MCF 10A (cell line): ENCODE measurements at regions not wholly inside any gene's neighbourhood (a gene's known extent, or its start where the extent isn't known, plus 50 kb on each side); places are given as distances from the start of the nearest gene placed in this dataset.
A peak's percentile ranks its signal among the peaks of the same experiment; 100 is the strongest.

Source experiments
- BruUV-seq: library from RNA; stranded (reverse); fragments of 400-500 nt; replicated peaks from 2 replicates; lab custom pipeline; 2021; lab: Mats Ljungman, UMichigan
- CTCF ChIA-PET: fragments of 300-600 bp; sonication (Branson Sonifier 250); formaldehyde crosslinking; extraction: SDS; loops from one replicate; lab custom pipeline; 2021; ENCODE audit warnings: antibody characterized with exemption, inconsistent platforms; lab: Yijun Ruan, JAX
- POLR2A ChIA-PET: fragments of 300-600, 350-650 bp; sonication (Branson Sonifier 250); formaldehyde crosslinking; extraction: SDS; loops from one replicate; lab custom pipeline; 2020; ENCODE audit warnings: antibody characterized with exemption, inconsistent platforms; lab: Yijun Ruan, JAX
- DNase-seq: peaks from one replicate; pipeline ENCODE4 v3.0.0-alpha.2; 2018; ENCODE audit not compliant: unreplicated experiment
- H3K27ac Mint-ChIP-seq: one replicate; pipeline ENCODE4 v1.8.0; 2022; ENCODE audit warnings: mild to moderate bottlenecking, low read depth, mixed read lengths; ENCODE audit not compliant: unreplicated experiment
- H3K27me3 Mint-ChIP-seq: one replicate; pipeline ENCODE4 v1.8.0; 2022; ENCODE audit warnings: mixed read lengths; ENCODE audit not compliant: insufficient read depth, unreplicated experiment
- H3K36me3 Mint-ChIP-seq: one replicate; pipeline ENCODE4 v1.8.0; 2022; ENCODE audit warnings: mild to moderate bottlenecking, moderate library complexity, mixed read lengths; ENCODE audit not compliant: insufficient read depth, unreplicated experiment
- H3K4me1 Mint-ChIP-seq: one replicate; pipeline ENCODE4 v1.8.0; 2022; ENCODE audit warnings: mixed read lengths; ENCODE audit not compliant: insufficient read depth, unreplicated experiment
- H3K4me3 Mint-ChIP-seq: one replicate; pipeline ENCODE4 v1.8.0; 2022; ENCODE audit warnings: mild to moderate bottlenecking, moderate library complexity, mixed read lengths; ENCODE audit not compliant: unreplicated experiment
- H3K9me3 Mint-ChIP-seq: one replicate; pipeline ENCODE4 v1.8.0; 2022; ENCODE audit warnings: mixed read lengths; ENCODE audit not compliant: unreplicated experiment
- intact Hi-C: fragments of 100-400 bp; cut with micrococcal nuclease; formaldehyde crosslinking; loops from 2 replicates; pipeline ENCODE4 v1.14.1; 2022
- TF ChIP-seq, protein P1 (sequence below): fragments of 200-600 bp; IDR thresholded peaks from one replicate; pipeline ENCODE4 v1.8.0; 2022; ENCODE audit warnings: antibody characterized with exemption, mild to moderate bottlenecking; ENCODE audit not compliant: unreplicated experiment

DNA sequence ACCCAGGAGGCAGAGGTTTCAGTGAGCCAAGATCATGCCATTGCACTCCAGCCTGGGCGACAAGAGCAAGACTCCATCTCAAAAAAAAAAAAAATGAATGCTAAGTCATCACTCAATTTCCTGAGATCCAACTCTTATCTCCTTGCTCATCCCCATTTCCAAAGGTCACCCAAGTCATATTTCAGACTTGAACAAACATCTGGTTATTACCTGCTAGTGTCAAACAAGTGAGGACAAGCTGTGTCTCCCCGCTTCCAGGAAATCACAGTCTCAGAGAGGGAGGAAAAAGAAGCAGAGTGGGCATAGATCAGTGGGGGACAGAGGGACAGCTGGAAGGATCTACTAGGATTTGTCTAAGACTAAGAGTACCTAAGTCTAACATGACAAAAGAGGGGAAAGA, 147.5 kb upstream of the FUNDC1 start:
- H3K27me3 Mint-ChIP-seq = peaks cover 64% of the 10 kb centered on the region
- no peaks in the 10 kb centered on the region for H3K4me1 Mint-ChIP-seq
- BruUV-seq = no TSS peak

DNA sequence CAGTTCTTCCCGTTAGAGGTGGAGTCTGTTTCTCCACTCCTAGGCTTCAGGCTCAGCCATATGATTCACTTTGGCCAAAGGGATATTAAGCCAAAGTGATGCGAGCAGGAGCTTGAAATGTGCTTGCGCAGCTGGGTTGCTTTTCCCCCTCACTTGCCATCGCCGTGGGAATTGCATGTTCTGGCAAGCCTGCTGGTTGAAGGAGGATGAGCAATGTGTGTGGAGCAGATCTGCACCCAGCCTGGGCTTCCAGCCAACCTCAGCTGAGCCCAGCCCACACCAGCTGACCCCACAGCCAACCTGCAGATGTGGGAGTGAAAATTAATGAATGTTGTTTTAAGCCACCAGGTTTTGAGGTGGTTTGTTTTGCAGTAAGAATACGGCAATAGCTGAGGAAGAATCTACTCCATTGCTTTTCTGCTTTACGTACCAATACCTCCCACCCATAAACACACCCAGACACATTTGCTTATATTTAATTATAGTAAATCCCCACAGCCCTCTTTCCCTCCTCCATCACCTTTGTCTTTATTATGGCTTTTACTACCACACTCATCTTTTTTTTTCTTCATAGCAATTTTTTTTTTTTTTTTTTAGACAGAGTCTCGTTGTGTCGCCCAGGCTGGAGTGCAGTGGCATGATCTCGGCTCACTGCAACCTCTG, 132.8 kb upstream of the FUNDC1 start:
- BruUV-seq = no TSS peak
- TF ChIP-seq, protein P1, sequence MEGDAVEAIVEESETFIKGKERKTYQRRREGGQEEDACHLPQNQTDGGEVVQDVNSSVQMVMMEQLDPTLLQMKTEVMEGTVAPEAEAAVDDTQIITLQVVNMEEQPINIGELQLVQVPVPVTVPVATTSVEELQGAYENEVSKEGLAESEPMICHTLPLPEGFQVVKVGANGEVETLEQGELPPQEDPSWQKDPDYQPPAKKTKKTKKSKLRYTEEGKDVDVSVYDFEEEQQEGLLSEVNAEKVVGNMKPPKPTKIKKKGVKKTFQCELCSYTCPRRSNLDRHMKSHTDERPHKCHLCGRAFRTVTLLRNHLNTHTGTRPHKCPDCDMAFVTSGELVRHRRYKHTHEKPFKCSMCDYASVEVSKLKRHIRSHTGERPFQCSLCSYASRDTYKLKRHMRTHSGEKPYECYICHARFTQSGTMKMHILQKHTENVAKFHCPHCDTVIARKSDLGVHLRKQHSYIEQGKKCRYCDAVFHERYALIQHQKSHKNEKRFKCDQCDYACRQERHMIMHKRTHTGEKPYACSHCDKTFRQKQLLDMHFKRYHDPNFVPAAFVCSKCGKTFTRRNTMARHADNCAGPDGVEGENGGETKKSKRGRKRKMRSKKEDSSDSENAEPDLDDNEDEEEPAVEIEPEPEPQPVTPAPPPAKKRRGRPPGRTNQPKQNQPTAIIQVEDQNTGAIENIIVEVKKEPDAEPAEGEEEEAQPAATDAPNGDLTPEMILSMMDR = no peak
- ChIA-PET POLR2A (interaction anchor here (0.6 to 1.3 kb wide), 11 partner anchors 8 to 397 kb away, joined by 3 to 5 read pairs (median 3); partner anchors contain the start of gene KDM6A), CTCF (interaction anchor here (0.5 to 1.0 kb wide), 2 partner anchors 26 to 301 kb away, joined by 3 to 4 read pairs; no protein-coding TSS in a partner anchor)
- DNase-seq = peak; percentile 97
- peaks cover 27% of the 10 kb centered on the region for H3K27me3 Mint-ChIP-seq
- intact Hi-C loops = loop anchor here (5.0 kb wide), 1 partner anchor 197 kb away; the partner anchor contains the start of gene KDM6A
- H3K9me3 Mint-ChIP-seq = no peaks in the 10 kb centered on the region
- H3K27ac Mint-ChIP-seq = peak overlapping the region; percentile 4
- peaks cover 12% of the 10 kb centered on the region for H3K4me1 Mint-ChIP-seq
- peak overlapping the region; percentile 4 for H3K4me3 Mint-ChIP-seq
- peaks cover 6% of the 10 kb centered on the region for H3K36me3 Mint-ChIP-seq

More for the DNA sequence above, 147.5 kb upstream of the FUNDC1 start:
- no peak for DNase-seq
- Mint-ChIP-seq H3K9me3 (no peaks in the 10 kb centered on the region), H3K36me3 (no peaks in the 10 kb centered on the region), H3K27ac (no peak overlapping the region), H3K4me3 (no peak overlapping the region)
- CTCF ChIA-PET = no interaction called here
- POLR2A ChIA-PET = no interaction called here
- TF ChIP-seq, protein P1 = no peak
- intact Hi-C loops = no loop called here

DNA sequence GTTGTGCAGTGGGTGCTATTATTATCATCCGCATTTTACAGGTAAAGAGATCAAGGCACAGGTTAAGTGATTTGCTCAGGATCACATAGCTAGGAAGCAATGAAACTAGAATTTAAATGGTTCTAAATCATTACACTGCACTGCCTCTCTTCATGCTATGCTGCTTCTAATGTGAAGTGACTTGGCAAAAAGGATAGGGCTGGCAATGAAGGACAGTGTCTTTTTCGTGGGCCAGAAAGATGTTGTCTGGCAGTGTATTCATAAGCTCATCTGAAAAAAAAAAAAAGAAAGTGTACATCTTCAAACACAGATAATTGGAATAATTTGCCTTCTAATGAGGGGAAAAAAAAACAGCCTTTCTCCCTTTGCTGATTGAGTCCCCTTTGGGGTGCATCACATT, 132.2 kb upstream of the FUNDC1 start:
- Mint-ChIP-seq H3K4me1 (peaks cover 13% of the 10 kb centered on the region), H3K36me3 (peaks cover 6% of the 10 kb centered on the region), H3K4me3 (peak overlapping the region; percentile 4), H3K9me3 (no peaks in the 10 kb centered on the region), H3K27ac (peak overlapping the region; percentile 4), H3K27me3 (peaks cover 31% of the 10 kb centered on the region)
- CTCF ChIA-PET = interaction anchor here (0.5 to 1.0 kb wide), 3 partner anchors 25 to 302 kb away, joined by 3 to 4 read pairs (median 3); no protein-coding TSS in a partner anchor
- TF ChIP-seq, protein P1 = no peak
- intact Hi-C loops = loop anchor here (5.0 kb wide), 1 partner anchor 197 kb away; the partner anchor contains the start of gene KDM6A
- no peak for DNase-seq
- POLR2A ChIA-PET = interaction anchor here (0.6 to 1.3 kb wide), 7 partner anchors 9 to 200 kb away, joined by 3 to 5 read pairs (median 4); partner anchors contain the start of gene KDM6A
- BruUV-seq = no TSS peak

DNA sequence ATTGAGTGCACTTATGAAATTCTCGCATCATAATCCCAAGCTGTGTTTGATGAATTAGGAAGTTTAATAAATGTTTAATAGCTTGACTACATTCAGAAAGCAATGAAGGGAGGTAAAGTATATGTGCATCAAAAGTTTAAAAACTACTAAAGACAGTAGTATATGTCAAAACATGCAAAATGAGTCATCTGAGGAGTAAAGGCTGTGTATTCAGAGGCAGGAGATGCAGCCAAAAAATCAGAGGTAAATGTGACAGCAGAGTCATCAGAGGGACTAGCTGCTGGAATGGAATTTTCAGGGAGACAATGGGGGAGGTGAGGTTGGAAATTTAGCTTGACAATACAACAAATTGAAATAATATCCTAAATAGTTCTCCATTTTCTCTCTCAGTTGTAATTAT, 127.0 kb upstream of the FUNDC1 start:
- ChIA-PET CTCF (no interaction called here), POLR2A (interaction anchor here (0.8 to 0.9 kb wide), 2 partner anchors 90 to 195 kb away, joined by 3 to 4 read pairs; no protein-coding TSS in a partner anchor)
- BruUV-seq = no TSS peak
- Mint-ChIP-seq H3K4me1 (peaks cover 9% of the 10 kb centered on the region), H3K27me3 (peaks cover 51% of the 10 kb centered on the region), H3K27ac (no peak overlapping the region), H3K9me3 (no peaks in the 10 kb centered on the region), H3K36me3 (no peaks in the 10 kb centered on the region), H3K4me3 (no peak overlapping the region)
- intact Hi-C loops = no loop called here
- peak; percentile 42 for DNase-seq
- TF ChIP-seq, protein P1 = no peak
